ENCODE measurements at regions not wholly inside any gene's neighbourhood (a gene's known extent, or its start where the extent isn't known, plus 50 kb on each side); places are given as distances from the start of the nearest gene placed in this dataset.

DNA sequence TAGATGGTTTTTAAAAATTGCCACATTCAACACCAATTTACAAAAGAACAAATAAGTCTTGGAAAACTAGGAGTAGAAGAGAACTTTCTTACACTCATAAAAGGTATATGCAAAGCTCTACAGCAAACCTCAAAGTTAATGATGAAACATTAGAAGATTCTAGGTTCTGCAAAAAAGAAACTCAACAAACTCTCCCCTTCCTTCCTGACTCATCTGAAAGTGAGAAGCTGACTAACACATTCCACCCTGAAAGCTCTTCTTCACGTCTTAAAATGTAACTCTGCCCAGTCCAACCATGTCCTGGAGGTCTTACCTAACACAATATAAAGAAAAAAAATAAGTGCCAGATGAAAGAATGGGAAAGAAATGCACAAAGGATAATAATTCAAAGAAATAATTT, 218.9 kb upstream of the ISX start:
- TF ChIP-seq, protein P1, sequence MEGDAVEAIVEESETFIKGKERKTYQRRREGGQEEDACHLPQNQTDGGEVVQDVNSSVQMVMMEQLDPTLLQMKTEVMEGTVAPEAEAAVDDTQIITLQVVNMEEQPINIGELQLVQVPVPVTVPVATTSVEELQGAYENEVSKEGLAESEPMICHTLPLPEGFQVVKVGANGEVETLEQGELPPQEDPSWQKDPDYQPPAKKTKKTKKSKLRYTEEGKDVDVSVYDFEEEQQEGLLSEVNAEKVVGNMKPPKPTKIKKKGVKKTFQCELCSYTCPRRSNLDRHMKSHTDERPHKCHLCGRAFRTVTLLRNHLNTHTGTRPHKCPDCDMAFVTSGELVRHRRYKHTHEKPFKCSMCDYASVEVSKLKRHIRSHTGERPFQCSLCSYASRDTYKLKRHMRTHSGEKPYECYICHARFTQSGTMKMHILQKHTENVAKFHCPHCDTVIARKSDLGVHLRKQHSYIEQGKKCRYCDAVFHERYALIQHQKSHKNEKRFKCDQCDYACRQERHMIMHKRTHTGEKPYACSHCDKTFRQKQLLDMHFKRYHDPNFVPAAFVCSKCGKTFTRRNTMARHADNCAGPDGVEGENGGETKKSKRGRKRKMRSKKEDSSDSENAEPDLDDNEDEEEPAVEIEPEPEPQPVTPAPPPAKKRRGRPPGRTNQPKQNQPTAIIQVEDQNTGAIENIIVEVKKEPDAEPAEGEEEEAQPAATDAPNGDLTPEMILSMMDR (IDR thresholded peaks at IDR 0.05) = no peak
- TF ChIP-seq POLR2A (IDR thresholded peaks at IDR 0.05) = no peak

Data from ovary (tissue), 3 donors.